D341Med (cell line): ENCODE measurements at regions not wholly inside any gene's neighbourhood (a gene's known extent, or its start where the extent isn't known, plus 50 kb on each side); places are given as distances from the start of the nearest gene placed in this dataset.
"Not testable (repeated sequence)": the region's sequence is repeated elsewhere in the genome, so short reads cannot be mapped to it uniquely, and the experiment has no call there.

ENCODE experiments used
- DNase-seq: peaks from one replicate; pipeline ENCODE4 v3.0.0; 2012; ENCODE audit warnings: low spot score

- no peak for DNase-seq
Observed at GRCh38 chr7:110484356-110484755, 606.6 kb upstream of the LRRN3 start.

- DNase-seq, result no peak
Observed at GRCh38 chr7:110486549-110486948, 604.4 kb upstream of the LRRN3 start.

DNA sequence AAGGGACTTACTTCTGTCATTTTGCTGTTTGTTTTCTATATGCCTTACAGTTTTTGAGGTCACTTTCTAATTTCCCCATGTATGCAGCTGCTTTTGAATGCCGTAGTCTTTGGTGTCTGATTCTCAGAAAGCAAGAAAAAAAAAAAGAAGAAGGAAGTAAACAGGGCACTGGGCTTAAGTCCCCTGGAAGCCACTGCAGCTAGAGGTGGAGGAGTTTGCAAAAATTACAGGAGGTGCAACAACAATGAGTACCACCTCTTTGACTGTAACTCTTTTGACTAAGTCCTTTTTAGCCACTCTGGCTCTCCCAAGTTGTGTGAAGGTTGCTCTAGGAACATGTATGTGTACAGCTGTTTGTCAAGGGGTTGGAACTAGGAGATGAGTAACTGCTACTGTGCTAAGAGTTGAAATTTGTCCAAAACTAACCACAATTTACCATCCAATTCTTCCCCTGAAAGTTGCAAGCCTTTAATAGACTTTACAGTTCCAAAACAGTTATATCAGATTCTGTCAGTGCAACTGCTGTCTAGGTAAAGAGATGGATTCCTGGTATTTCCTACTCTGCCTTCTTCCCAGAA lies 588.0 kb upstream of the LRRN3 start:
- no peak for DNase-seq

DNA sequence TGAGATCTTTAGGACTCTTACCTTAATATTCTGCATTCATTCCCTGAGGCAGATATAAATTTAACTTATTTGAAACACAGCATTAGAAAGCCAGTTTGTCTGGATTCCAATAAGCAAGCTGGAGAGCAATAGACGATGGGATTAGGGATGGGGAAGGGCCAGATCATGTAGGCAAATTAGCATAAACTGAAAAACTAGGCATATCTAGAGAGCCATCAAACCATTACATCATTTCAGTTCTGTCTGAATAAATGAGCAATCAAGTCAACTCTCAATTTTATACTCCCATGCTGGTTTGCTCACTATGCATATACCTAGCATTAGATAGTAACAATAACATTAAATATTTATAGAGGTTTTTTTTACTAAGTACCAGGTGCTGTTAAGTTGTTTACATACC lies 583.6 kb upstream of the LRRN3 start:
- DNase-seq, result no peak

- DNase-seq, result no peak
Observed at GRCh38 chr7:110507832-110508231, 583.1 kb upstream of the LRRN3 start.

GRCh38 chr7:110514975-110515551 lies 575.9 kb upstream of the LRRN3 start:
- not testable (repeated sequence) for DNase-seq

DNA sequence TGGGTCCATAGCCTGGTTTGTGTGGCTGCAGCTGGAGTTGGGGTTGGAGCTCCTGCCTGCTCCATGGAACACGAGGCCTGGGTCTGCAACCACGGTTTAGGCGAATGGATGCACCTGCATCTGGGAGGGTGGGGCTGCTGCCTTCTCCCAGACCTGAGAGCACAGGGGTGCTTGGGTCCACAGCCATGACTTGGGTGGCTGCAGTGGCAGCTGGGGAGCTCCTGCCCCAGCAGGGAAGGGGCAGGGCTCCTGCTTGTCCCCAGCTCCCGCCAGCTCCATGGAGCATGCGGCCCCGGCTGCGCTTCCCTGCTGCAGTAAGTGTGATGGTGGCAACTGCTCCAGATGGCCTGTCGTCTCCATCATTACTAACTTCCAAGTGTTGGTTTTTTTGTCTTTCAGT lies 571.1 kb upstream of the LRRN3 start:
- no peak for DNase-seq

GRCh38 chr7:110521357-110521911 lies 569.5 kb upstream of the LRRN3 start:
- DNase-seq, result peak; percentile 36

GRCh38 chr7:110522061-110522760 lies 568.7 kb upstream of the LRRN3 start:
- peak; percentile 43 for DNase-seq

GRCh38 chr7:110522761-110523200 lies 568.1 kb upstream of the LRRN3 start:
- DNase-seq, result peak; percentile 50

DNA sequence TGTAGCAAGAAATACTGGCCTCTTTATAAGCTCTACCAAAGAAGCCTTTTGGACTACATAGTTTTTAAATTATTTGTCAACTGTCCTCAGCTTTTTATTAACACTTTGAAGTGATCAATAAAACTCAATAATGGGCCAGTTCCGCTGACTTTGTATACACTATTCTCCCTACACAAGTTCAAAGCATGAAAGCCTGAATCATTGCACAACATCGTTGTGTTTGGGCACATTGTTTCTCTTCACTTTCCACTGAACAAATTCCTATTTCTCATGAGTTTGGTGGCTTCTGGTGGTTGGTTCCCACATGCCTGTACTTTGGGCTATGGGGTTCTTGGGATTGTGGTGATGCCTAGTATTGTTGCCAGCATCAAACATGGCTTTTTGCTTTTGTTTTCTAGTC lies 561.8 kb upstream of the LRRN3 start:
- no peak for DNase-seq

DNA sequence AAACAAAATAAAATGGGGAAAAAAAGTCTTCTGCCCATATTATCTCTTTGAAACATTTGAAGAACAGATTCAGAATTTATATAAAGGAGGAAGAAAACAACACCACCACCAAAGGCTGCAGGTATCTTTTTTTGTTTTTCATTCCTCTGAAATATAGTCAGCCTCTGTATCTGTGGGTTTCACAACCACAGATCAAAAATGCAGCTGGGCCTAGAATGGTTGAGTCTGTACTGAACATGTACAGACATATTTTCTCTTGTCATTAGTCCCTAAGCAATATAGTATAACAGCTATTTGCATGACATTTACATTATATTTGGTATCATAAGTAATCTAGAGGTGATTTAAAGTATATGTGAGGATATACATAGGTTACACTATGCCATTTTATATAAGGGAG lies 559.7 kb upstream of the LRRN3 start:
- no peak for DNase-seq

DNA sequence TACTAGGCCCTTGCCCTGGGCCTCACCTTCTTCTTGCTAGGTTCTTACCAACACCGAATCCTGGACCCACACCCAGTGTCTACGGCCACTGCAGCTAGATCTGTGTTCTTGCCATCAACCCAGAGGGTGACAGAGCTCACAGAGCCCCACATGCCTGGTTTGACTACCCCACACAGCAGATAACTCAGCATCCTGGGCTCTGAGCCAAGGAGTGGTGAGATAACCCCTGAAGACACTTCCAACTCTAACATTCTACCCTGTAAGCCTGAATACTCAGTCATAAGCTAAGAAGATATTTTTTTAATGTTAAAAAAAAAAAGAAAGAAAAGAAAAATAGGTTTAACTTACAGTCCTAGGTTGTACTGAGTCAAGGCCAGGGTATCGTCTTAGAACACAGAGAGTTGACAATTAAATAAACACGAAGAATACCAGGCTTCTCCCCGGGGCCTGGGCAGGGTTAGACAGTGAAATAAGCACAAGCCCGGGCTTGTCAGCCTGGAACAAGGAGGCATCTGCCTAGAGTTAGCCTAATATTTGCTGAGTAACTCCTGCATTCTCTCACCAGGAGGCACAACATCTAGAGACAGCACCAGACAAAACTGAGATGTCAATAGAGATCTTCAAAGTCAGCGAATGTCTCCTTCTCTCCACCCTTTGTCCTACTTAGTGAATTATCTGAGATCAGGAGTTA lies 556.5 kb upstream of the LRRN3 start:
- no peak for DNase-seq

DNA sequence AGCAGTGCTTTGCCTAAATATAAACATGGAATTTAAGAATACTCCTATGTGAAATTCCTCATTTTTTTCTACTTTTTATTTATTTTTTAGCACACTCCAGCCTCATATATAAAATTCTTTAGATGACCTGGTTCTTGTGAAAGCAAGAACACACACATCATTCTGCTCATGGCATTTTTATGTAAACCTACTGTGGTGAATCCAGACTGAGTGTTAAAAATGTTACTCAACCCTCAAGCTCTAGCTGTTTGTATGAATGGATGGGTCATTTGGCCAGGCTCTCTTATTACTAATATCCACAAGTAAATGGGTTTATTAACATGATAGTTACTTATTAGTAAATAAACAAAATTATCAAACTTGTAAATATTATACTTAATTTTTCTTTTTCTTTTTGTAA lies 551.7 kb upstream of the LRRN3 start:
- DNase-seq, result no peak

DNA sequence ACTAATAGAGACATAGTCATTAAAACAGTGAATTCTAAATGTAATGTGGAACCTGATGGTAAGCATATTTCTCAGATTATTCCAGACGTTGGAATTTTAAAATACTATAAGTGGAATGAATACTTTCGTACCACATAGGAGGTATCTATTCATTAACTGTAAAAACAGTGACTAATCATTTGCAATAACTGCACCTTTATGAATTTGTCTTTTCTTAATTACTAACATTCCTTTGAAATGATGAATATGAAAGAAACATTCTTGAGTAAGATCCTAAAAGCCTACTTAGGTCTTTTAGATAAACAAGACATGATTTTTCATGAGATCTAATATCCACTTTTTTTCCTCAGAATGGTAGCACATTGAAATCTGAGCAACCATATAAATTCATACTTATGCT lies 549.0 kb upstream of the LRRN3 start:
- no peak for DNase-seq

- no peak for DNase-seq
Observed at GRCh38 chr7:110544194-110544593, 546.7 kb upstream of the LRRN3 start.

GRCh38 chr7:110548372-110548771 lies 542.6 kb upstream of the LRRN3 start:
- no peak for DNase-seq

- DNase-seq, result no peak
Observed at GRCh38 chr7:110557136-110557535, 533.8 kb upstream of the LRRN3 start.

DNA sequence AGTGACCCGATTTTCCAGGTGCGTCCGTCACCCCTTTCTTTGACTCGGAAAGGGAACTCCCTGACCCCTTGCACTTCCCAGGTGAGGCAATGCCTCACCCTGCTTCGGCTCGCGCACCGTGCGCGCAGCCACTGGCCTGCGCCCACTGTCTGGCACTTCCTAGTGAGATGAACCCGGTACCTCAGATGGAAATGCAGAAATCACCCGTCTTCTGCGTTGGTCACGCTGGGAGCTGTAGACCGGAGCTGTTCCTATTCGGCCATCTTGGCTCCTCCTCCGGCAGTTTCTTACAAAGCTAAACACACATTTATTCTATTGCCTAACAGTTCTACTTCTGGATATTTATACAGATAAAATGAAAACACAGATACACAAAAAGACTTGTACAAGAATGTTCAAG lies 527.6 kb upstream of the LRRN3 start:
- DNase-seq, result not testable (repeated sequence)

GRCh38 chr7:110564246-110564645 lies 526.7 kb upstream of the LRRN3 start:
- no peak for DNase-seq

GRCh38 chr7:110568388-110568787 lies 522.5 kb upstream of the LRRN3 start:
- DNase-seq, result no peak

DNA sequence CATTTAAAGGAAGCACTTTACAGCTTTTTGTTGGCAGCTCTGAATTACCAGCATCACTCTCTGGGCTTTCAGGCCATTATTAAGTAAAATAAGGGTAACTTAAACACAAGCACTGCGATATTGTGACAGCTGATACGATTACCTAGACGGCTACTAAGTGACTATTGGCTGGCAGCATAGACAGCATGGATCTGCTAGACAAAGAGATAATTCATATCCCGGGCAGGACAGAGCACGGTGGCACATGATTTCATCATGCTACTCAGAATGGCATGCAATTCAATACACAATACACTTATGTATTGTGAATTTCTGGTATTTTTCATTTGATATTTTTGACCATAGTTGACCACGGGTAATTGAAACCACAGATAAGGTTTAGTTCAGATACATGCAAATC lies 522.0 kb upstream of the LRRN3 start:
- DNase-seq, result no peak
